Activated CD4-positive, CD25-positive, alpha-beta regulatory T cell treated with anti-CD3 and anti-CD28 coated beads, Interleukin-2, amount 50 U/mL, for 72 hours (primary cell): ENCODE measurements at regions not wholly inside any gene's neighbourhood (a gene's known extent, or its start where the extent isn't known, plus 50 kb on each side); places are given as distances from the start of the nearest gene placed in this dataset.

ENCODE experiments used
- DNase-seq: peaks from one replicate; pipeline ENCODE4 v3.0.0; 2021

DNA sequence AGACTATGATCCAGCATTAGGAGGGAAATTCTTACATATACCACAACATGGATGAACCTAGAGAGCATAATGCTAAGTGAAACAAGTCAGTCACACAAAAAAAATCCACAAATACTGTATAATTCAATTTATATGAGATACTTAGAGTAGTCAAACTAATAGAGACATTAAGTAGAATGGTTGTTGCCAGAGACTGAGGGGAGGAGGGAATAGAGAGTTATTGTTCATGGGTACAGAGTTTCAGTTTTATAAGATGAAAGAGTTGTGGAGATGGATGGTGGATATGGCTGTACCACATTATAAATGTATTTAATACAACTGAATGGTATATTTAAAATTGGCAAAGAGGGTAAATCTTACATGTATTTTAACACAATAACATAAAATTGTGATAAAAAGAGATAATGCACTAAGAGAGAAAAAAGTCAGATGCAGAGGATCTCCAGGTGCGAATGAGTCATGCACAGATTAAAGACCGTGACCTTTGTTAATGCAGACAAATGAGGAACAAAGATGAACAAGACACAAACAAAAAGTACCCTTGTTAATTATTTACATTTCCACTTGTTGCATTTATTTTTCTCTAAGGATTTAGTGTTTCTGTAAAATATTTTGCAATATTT lies 541.7 kb upstream of the MEX3C start:
- DNase-seq = no peak

DNA sequence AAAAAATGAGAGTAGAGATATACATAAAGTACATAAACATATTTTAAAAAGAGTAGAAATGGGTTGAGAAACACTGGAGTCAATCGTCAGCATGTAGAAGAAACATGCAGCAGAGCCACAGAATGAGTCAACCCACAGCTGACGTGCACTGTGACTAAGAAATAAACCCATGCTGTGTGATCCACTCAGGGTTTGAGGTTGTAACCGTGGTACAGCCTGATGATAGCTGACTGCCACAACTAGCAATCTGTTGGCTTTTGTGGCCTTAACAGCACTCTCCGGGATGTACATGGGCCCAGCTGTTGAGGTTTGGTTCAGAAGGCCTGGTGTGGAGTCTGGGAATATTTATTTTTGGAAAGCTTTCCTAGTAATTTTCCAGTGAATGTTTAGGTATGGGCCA lies 554.4 kb upstream of the MEX3C start:
- DNase-seq = no peak

DNA sequence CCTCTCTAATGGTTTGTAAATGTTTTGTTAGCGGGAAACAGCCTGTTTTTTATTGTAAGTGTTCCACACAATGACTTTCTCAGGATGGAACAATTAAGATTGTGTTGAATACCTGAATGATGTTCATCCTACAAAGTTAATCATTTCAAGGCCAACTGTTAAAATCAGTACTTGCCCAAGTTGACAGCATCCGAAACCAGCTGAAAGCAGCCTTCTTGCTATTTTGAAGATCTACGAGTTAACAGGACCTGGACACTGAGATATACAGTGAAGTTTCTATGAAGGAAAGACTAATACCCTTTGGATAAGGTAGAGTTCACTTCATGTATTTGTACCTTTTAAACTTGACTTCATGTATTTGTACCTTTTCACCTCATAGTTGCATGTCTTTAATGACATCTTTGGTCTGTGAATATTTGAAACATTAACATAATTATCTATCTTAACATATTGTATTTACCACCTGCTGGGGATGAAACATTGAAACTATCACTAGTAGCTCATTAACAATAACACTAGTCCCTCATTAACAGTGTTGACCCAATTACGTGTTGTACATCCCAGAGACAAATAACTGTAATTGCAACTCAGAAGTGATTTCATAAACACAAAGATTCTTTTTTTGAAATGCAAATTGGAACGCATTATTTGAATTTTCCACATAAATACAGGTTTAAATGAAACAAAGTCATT lies 556.0 kb upstream of the MEX3C start:
- DNase-seq = no peak

DNA sequence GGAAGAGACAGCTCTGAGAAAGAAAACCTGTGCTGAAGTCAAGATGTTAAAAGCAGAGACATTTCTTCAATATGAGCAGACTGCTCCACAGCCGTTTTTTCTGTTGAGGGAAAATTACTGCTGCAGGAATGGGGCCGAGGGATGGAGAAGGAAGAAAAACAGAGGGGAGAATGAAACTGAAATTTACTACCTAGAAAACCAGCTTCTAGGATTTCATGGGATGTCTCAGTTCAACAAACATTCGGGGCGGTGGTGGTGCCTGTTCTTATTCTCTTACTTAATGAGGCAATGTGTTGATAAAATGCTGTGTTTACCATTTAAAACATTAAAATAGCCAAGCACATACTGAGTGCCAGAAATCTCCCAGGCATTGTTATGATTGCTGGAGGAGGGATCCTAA lies 557.1 kb upstream of the MEX3C start:
- DNase-seq = no peak

DNA sequence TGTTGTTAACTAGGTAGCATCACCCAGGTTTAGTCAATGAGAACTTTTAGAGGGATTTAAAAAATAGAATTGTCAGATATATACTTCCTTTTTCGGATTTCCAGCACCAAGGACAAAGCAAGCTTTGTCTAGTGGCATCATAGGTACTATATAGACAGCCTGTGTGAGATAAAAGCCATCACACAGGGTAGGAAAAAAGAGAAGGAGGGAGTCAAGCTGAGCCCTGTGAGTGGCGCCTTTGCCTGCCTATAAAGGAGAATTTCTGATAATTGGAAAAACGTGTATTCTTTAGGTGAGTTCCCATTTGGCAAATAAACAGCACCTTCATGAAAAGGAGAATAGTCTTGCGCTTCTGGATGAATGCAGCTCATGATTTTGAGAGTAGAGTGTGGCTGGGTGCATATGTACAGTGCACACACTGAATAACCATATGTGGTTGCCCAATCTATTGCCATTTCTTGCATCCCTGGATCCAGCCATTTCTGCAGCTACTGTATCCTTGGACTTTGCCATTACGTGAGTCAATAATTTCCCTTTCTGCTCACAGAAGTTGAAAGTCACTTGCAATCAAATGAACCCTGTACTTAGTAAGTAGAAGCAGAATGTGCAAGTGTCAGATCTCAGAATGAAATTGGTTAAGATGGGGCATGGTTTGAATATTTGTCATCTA lies 559.9 kb upstream of the MEX3C start:
- DNase-seq = no peak

DNA sequence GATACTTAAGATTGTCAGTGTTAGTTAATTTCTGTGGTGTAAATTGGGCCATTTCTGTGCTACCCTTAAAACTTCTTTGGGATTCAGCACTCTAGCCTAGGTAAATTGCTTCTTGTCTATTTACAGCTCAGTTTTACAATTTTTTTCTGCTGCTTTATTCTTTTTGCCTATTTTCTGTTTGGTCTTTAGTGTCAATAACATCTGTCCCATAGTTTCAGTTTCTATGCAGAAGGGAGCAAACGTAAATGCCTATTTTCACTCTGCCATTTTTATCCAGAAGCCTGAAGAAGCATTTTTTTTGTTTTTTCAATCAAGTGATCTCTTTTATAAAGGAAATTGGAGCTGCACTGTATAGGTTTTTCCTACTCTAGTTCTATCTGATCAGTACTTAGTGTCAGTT lies 564.9 kb upstream of the MEX3C start:
- no peak for DNase-seq

DNA sequence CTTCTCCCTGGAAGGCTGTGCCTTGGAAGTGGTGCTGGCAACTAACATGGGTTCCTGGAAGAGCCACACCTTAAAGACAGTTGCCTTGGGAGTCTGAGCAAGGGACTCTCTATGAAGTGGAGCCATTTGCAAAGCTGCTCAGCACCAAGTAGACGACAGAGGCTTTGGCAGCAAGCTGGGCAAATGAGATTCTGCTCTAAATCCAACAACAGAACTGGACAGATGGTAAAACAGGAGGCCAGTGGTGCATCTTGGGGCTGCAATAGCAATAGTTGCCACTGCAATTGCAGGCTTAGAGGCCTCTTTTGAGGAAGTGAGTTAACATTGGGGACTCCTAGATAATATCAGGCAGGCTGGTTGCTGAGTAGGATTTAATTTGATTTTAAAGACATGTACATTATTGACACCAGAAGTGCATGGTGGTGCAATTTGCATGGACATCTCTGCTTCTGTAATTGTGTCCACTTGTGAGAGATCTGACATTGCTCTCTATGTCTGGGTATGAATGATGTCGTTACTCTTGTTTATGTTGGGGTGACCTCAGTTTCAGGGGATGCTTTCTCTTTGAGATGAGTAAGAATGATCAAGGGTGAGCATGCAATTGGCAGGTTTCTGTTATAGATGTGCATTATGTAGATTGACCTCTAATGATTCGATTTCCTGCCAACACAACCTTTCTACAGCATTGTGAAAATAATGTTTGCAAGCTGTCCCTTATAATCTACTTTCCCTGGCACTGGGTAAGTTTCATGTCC lies 568.3 kb upstream of the MEX3C start:
- DNase-seq = no peak

DNA sequence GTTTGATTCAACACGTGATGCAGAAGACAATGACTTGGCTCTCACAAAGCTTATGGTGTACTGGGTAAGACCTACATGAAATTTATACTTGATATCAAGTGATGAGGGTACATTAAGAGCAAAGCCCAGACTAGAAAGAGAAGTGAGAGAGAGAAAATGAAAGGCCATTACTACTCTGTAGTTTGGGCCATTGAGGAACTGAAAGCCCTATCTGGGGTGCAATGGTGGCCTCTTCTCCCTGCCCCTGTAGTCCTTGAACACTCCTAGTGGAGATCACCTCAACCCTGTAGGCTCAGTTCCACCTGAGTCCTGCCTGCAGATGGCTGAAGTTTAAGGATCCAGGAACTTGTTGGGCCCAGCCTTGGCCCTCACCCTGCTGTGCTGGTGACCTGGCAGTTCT lies 569.8 kb upstream of the MEX3C start:
- DNase-seq = no peak

DNA sequence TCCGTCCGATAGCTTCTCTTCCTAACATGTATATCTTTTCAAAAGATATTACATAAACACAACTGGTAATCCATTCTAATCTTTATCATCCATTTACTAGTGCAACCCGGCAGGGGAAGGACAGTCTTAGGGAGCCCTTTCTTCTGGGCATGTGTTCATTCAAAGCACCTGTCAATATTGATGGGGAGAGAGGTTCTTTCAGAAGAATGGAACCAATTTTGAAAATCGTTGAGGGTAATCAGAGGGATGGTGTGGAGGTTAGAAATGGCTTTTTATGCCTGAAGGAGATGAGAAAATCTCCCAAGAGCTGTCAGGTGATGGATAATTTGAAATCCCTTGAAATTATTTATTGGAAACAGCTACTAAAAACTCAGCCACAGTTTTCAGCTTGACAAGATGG lies 561.9 kb upstream of the DCC start:
- DNase-seq = no peak

DNA sequence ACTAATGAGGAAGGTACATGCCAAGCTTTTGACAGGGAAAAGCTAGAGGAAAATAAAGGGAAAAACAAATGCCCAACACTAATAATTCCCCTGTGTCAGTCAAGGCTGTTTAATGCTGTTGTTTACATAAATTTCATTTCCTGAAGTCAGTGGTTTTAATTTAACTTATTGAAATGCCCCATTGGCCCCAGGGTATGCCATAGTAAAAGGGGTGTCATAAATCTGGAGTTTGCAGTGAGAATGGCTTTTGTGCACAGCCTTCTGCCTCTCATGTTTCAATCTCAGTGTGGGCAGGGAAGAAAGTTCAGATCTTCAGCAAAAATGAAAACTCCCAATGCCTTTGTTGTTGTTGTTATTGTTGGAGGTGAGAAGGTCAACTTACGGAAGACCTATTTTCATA lies 550.1 kb upstream of the DCC start:
- DNase-seq = no peak

DNA sequence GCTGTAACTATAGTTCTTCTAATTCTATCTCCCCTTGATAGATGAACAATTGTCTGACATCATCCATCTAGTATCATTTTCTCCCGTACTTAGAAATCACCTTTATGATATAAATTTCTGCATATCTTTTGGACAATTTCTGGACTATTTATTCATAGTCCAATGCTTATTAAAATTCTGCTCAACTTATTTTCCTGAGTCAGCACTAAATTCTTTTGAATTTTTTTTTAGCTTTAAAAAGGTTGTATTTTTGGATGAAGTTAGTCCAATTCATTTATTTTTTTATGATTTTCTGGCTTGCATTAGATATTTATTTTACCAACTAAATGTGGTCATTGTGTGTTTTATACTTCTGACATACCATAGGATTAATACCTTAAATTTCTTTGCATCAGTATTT lies 538.5 kb upstream of the DCC start:
- no peak for DNase-seq

DNA sequence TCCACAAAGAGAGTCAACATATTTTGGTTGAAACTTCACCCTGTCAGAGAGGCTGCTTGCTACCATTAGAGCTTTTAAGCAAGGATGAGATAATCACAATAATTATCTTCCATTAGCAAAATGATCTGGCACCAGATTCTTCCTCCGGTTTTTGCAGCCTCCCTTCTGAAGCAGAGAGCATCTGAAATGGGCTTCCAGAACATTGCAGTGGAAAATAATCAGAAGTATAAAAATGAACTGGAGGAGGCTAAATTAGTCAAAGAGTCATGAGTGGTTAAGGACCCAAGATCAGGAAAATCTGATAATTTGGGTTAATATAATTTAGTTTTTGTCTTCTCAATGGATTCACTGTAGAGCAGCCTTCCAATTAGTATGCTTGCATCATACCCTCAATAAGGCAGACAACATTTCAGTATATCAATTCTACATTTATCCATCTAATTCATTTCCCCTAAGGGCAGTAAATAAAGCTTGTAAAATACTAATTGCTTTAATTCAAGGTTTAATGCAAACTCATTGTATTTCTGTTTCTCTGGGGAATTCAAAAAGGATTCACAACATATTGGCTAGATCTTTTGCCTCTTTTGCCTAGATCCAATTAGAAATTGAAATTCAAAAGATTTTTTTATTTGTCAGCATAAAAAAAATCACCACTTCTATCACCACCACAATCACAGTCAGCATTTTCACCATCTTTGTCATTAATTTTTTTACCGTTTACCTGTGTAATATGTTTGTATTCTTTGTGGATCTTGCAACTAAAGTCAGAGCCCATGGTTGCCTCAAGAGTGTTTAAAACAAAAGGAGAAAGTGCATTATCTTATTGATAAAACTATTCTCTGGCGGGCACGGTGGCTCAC lies 537.2 kb upstream of the DCC start:
- DNase-seq = no peak

DNA sequence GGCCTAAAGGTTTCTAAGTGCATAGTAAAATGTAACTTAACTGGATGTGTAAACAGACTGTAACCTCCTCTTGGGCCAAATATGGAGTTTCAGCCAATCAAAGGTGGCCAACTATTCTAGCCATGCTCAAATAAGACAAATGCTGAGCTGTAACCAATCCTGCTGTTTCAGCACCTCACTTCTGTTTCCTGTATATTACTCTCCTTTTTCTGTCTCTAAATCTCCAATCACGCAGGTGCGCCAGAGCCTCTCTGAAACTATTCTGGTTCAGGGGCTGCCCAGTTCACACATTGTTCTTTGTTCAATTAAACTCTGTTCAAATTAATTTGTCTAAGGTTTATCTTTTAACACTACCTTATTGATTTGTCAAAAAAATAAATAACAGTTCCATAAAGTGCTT lies 532.7 kb upstream of the DCC start:
- DNase-seq = no peak

DNA sequence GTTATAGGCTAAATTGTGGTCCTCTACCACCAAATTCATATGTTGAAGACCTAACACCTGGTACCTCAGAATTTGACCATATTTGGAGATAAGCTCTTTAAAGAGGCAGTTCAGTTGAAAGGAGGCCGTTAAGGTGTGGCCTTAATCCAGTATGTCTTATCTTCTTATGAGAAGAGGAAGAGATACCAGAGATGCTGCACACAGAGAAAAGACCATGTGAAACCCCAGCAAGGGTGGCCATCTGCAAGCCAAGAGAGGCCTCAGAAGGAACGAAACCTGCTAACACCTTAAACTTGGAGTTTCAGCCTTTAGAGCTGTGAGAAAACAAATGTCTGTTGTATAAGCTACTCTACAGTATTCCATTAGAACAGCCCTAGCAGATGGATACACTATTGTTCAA lies 528.1 kb upstream of the DCC start:
- DNase-seq = no peak

DNA sequence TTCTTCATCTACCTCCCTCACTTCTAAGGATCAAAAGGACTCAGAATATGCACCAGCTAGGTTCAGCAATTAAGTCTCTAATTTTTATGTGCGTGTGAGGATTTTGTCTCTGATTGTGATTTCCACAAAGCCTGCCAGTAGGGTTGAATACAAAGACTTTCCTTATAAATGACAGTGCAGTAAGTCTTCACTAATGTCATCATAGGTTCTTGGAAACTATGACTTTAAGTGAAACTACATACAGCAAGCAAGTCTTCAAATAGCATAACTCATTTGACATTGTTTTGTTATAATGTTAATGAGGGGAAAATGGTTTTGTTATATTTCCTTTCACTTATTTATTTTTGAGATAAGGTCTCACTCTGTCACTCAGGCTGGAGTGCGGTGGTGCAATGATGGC lies 526.3 kb upstream of the DCC start:
- no peak for DNase-seq

DNA sequence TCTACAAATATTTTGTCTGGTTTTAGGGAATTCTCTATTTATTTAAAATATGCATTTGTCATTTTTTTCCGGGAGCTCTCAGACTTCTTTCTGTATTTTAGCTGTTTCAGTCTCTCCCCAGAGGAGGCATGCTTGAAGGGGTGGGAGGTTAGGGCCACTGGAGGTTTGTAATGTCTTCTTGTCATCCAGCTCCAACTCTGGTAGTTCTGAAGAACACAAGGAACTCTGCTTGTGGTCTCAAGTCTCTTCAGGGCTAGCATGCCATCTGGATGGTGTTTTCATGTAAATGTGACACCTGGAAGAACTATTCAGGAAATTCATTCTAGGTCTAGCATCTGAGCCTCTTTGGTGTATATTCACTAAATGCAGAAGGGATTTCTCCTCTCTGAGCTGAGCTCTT lies 518.4 kb upstream of the DCC start:
- no peak for DNase-seq

DNA sequence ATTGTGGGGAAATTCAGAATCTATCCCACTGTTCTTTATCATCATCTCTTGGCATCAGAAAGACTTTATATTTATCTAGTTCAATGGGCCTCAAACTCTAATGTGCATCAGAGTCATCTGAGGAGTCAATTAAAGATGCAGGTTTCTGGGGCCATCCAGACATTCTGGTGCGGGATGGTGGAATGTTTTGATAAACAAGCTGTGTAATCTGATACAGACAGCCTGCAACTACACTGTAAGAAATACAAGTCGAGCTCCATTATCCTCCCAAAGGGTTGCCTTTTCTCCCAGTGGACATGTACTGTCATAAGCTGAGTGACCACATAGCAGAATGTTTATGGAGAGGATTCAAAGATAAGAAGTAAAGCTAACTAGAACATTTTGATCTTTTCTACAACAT lies 515.3 kb upstream of the DCC start:
- no peak for DNase-seq

DNA sequence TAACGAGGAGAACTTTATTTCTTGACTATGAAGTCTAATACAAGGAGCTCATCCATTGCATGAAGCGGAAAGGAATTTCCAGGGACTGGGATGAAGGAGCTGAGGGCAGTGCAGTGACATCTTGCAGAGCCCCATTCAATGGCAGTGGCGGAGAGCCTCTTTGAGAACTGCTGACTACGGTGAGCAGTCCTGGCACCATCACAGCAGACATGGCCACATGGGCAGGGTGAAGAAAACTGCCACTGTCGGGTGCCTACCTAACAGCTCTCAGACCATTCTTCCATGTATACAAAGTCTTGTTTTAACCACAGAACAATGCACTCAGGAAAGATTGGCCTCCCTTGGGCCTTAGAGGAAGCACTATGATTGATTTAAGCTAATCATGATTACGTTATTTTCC lies 506.1 kb upstream of the DCC start:
- no peak for DNase-seq

DNA sequence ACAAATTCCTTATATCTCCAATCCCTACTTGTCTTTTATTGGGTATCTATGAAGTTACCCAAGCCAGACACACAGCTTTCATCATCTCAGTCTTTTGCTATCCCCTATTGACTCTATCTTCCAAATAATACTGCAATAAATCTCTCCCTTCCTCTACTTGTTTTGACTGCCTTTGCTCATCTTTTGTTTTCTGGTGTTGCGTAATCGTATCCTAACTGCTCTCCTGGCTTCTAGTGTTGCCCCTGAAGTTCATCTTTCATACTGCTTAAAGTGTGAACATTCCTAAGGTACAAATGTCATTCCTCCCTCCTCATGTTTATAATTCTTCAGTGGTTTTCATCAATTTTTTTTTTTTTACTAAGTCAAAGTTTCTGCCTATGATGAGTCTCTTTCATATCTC lies 491.3 kb upstream of the DCC start:
- no peak for DNase-seq

DNA sequence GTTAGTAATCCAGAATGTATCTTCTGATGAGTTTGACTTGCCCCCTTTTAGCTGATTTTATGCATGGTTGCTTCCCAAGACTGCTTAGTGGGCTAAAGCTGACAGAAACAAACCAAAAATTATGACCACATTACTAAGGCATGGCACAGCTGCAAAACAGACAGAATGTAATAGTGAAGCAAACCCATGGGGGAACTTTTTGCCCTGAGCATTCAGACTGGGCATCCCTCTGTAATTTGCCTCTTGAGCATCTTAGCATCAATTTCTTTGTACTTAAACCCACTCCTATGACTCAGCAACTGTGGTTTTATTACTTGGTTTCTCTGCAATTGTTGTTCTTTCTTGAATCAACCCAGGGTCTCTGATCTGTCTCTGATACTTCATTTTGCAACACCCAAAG lies 487.3 kb upstream of the DCC start:
- no peak for DNase-seq

DNA sequence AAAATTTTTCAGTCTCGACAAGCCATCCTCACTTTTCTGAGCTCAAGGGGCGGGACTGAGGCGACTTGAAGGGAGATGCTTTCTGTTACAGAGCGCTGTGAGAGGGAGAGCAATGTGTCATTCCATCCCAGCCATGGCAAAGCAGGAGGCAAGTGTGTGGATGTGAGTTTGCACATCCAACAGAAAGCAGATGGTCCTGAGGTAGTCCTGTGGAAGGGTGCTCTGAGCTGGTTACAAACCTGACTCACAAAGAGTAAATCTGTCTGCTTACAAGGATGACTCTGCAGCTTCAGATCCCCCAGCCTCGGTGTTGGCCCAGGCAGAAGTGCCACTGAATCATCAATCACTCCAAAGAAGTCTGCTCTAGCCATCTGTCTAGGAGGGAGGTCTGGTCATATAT lies 482.0 kb upstream of the DCC start:
- no peak for DNase-seq

DNA sequence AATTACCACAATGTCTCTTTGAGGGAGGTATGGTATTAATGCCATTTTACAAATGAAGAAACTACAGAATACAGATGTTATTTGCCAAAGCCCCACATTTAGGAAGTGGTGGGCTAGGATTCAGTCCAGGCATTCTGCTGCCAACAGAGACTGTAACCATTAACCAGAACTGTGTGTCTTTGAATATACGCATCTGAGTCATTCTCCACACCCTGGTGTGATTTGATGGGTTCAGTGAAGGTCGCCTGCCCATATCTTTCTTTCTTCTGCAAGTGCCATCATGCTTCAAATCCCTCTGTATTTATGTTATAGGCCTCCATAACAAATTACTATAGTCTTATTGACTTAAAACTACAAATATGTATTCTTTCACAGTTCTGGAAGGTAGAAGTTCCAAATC lies 479.0 kb upstream of the DCC start:
- DNase-seq = no peak
